ENCODE measurements at regions not wholly inside any gene's neighbourhood (a gene's known extent, or its start where the extent isn't known, plus 50 kb on each side); places are given as distances from the start of the nearest gene placed in this dataset.
A peak's percentile ranks its signal among the peaks of the same experiment; 100 is the strongest.
"Not testable (repeated sequence)": the region's sequence is repeated elsewhere in the genome, so short reads cannot be mapped to it uniquely, and the experiment has no call there.

GRCh38 chr14:29007990-29008389 lies 241.4 kb downstream of the FOXG1 start:
- H3K27me3 ChIP-seq (ENCODE audit: insufficient read depth, low read length), result no peaks in the 10 kb centered on the region
- H3K4me1 ChIP-seq (ENCODE audit: insufficient read depth, low read length), result no peaks in the 10 kb centered on the region
- TF ChIP-seq CTCF (IDR thresholded peaks at IDR 0.05; ENCODE audit: extremely low read depth, low read depth, low read length), result no peak
- no peak overlapping the region for H3K27ac ChIP-seq (ENCODE audit: low read depth, low read length)
- H3K4me3 ChIP-seq (ENCODE audit: insufficient read depth, low read length), result no peak overlapping the region
- H3K4me2 ChIP-seq (ENCODE audit: insufficient read depth, low read length), result no peak overlapping the region
- H3K36me3 ChIP-seq (ENCODE audit: insufficient read depth, low read length), result no peaks in the 10 kb centered on the region
- H3K79me2 ChIP-seq (ENCODE audit: insufficient read depth, low read length), result no peaks in the 10 kb centered on the region
- DNase-seq (ENCODE audit: insufficient read length, low spot score, missing footprints), result no peak
- H2AFZ ChIP-seq (ENCODE audit: low read length), result no peak overlapping the region
- H3K9me3 ChIP-seq (ENCODE audit: low read depth, low read length), result no peaks in the 10 kb centered on the region
- H4K20me1 ChIP-seq (ENCODE audit: insufficient read depth, low read length), result no peaks in the 10 kb centered on the region

- H2AFZ ChIP-seq (ENCODE audit: low read length), result peak overlapping the region; percentile 44
- H4K20me1 ChIP-seq (ENCODE audit: insufficient read depth, low read length), result no peaks in the 10 kb centered on the region
- no peaks in the 10 kb centered on the region for H3K36me3 ChIP-seq (ENCODE audit: insufficient read depth, low read length)
- no peaks in the 10 kb centered on the region for H3K9me3 ChIP-seq (ENCODE audit: low read depth, low read length)
- DNase-seq (ENCODE audit: insufficient read length, low spot score, missing footprints), result peak; percentile 6
- no peaks in the 10 kb centered on the region for H3K79me2 ChIP-seq (ENCODE audit: insufficient read depth, low read length)
- no peaks in the 10 kb centered on the region for H3K4me1 ChIP-seq (ENCODE audit: insufficient read depth, low read length)
- H3K4me2 ChIP-seq (ENCODE audit: insufficient read depth, low read length), result peak overlapping the region; percentile 68
- no peaks in the 10 kb centered on the region for H3K27me3 ChIP-seq (ENCODE audit: insufficient read depth, low read length)
- peak; percentile 89 for TF ChIP-seq CTCF (IDR thresholded peaks at IDR 0.05; ENCODE audit: extremely low read depth, low read depth, low read length)
- no peak overlapping the region for H3K27ac ChIP-seq (ENCODE audit: low read depth, low read length)
- H3K4me3 ChIP-seq (ENCODE audit: insufficient read depth, low read length), result peak overlapping the region; percentile 48
Measured at GRCh38 chr14:29016050-29016900, 249.7 kb downstream of the FOXG1 start.

- H3K27ac ChIP-seq (ENCODE audit: low read depth, low read length); H4K20me1 ChIP-seq (ENCODE audit: insufficient read depth, low read length); H3K79me2 ChIP-seq (ENCODE audit: insufficient read depth, low read length); H2AFZ ChIP-seq (ENCODE audit: low read length); H3K4me2 ChIP-seq (ENCODE audit: insufficient read depth, low read length); H3K4me3 ChIP-seq (ENCODE audit: insufficient read depth, low read length); H3K4me1 ChIP-seq (ENCODE audit: insufficient read depth, low read length); H3K36me3 ChIP-seq (ENCODE audit: insufficient read depth, low read length); H3K9me3 ChIP-seq (ENCODE audit: low read depth, low read length); DNase-seq (ENCODE audit: insufficient read length, low spot score, missing footprints); H3K27me3 ChIP-seq (ENCODE audit: insufficient read depth, low read length): not testable (repeated sequence)
Measured at GRCh38 chr14:29023505-29023904, 256.9 kb downstream of the FOXG1 start.

GRCh38 chr14:29027441-29027840 lies 260.9 kb downstream of the FOXG1 start:
- not testable (repeated sequence) for H3K4me1 ChIP-seq (ENCODE audit: insufficient read depth, low read length); H4K20me1 ChIP-seq (ENCODE audit: insufficient read depth, low read length); H3K4me2 ChIP-seq (ENCODE audit: insufficient read depth, low read length); H3K79me2 ChIP-seq (ENCODE audit: insufficient read depth, low read length); H3K4me3 ChIP-seq (ENCODE audit: insufficient read depth, low read length); H3K27me3 ChIP-seq (ENCODE audit: insufficient read depth, low read length); H2AFZ ChIP-seq (ENCODE audit: low read length); DNase-seq (ENCODE audit: insufficient read length, low spot score, missing footprints); H3K27ac ChIP-seq (ENCODE audit: low read depth, low read length); H3K9me3 ChIP-seq (ENCODE audit: low read depth, low read length); H3K36me3 ChIP-seq (ENCODE audit: insufficient read depth, low read length)

GRCh38 chr14:29027941-29028705 lies 261.5 kb downstream of the FOXG1 start:
- H3K4me1 ChIP-seq (ENCODE audit: insufficient read depth, low read length); DNase-seq (ENCODE audit: insufficient read length, low spot score, missing footprints); H3K4me3 ChIP-seq (ENCODE audit: insufficient read depth, low read length); H3K79me2 ChIP-seq (ENCODE audit: insufficient read depth, low read length); H2AFZ ChIP-seq (ENCODE audit: low read length); H4K20me1 ChIP-seq (ENCODE audit: insufficient read depth, low read length); H3K9me3 ChIP-seq (ENCODE audit: low read depth, low read length); H3K27me3 ChIP-seq (ENCODE audit: insufficient read depth, low read length); H3K4me2 ChIP-seq (ENCODE audit: insufficient read depth, low read length); H3K27ac ChIP-seq (ENCODE audit: low read depth, low read length); H3K36me3 ChIP-seq (ENCODE audit: insufficient read depth, low read length): not testable (repeated sequence)
